Stomach (tissue), 8 donors: ENCODE measurements at regions not wholly inside any gene's neighbourhood (a gene's known extent, or its start where the extent isn't known, plus 50 kb on each side); places are given as distances from the start of the nearest gene placed in this dataset.
A peak's percentile ranks its signal among the peaks of the same experiment; 100 is the strongest.

Experiments used
- DNase-seq, 2 donors: peaks; one replicate each; pipeline versions ENCODE4 v3.0.0 to v3.0.0-alpha.2; 2013 to 2019
- H3K27ac ChIP-seq, 5 donors: fragments of 200-600 bp in 4 of 5; sonication (generic) in 4 of 5; one replicate each; pipeline ENCODE4 v1.5.1; 2013 to 2019; ENCODE audit warnings: mild to moderate bottlenecking in 1 of 5, moderate library complexity in 1 of 5
- H3K27me3 ChIP-seq, 3 donors: fragments of 200-600 bp; sonication (generic); one replicate each; pipeline ENCODE4 v1.5.1; 2017 to 2019; ENCODE audit warnings: mixed run types in 1 of 3
- H3K36me3 ChIP-seq, 4 donors: fragments of 200-600 bp; sonication (generic); 1 replicate in 3 of 4; 2 replicates in 1 of 4; pipeline ENCODE4 v1.5.1; 2016 to 2019
- H3K4me1 ChIP-seq, 4 donors: fragments of 200-600 bp; sonication (generic); one replicate each; pipeline ENCODE4 v1.5.1; 2016 to 2019
- H3K4me3 ChIP-seq, 4 donors: fragments of 200-600 bp; sonication (generic) in 3 of 4; one replicate each; pipeline ENCODE4 v1.5.1; 2016 to 2019; ENCODE audit warnings: mild to moderate bottlenecking in 1 of 4
- H3K9me3 ChIP-seq, 4 donors: fragments of 200-600 bp; sonication (generic); one replicate each; pipeline ENCODE4 v1.5.1; 2016 to 2019
- CTCF ChIP-seq, 7 experiments: fragments of 450-650 bp in 4 of 7; fragments of 200-600 bp in 3 of 7; sonication (generic) in 3 of 7; IDR thresholded peaks; one replicate each; pipeline ENCODE4 v1.5.1; 2016 to 2019; ENCODE audit warnings: antibody characterized with exemption in 7 of 7, control low read depth in 2 of 7, mild to moderate bottlenecking in 1 of 7
- EP300 ChIP-seq: sonication (generic); formaldehyde crosslinking; IDR thresholded peaks from one replicate; pipeline ENCODE4 v1.6.1; 2017; ENCODE audit warnings: antibody characterized with exemption
- POLR2A ChIP-seq, 4 donors: fragments of 450-650 bp; IDR thresholded peaks; one replicate each; pipeline ENCODE4 v1.6.1; 2016; ENCODE audit warnings: antibody characterized with exemption in 4 of 4, control low read depth in 2 of 4, mild to moderate bottlenecking in 1 of 4, moderate library complexity in 1 of 4
- POLR2AphosphoS5 ChIP-seq, 3 donors: sonication (generic); formaldehyde crosslinking; IDR thresholded peaks; one replicate each; pipeline ENCODE4 v1.6.1; 2016; ENCODE audit warnings: antibody characterized with exemption in 3 of 3
- WGBS, 5 donors: extraction: QIAGEN DNeasy Blood & Tissue Kit in 3 of 5; methylation state at CpG; one replicate each; pipeline versions ENCODE4 v1.1.5 to v1.1.7; 2013 to 2018; 5-methylcytosine and 5-hydroxymethylcytosine counted together
- intact Hi-C: fragments of 100-400 bp; cut with DNase I; formaldehyde crosslinking; loops from one replicate; pipeline ENCODE4 v1.15.1; 2023; ENCODE audit warnings: low total_unique reads
- donor health status: healthy with polysubstance abuse.
- donor health status: Bipolar disorder and iron deficiency.
- donor health status: healthy.

- TF ChIP-seq POLR2A (IDR thresholded peaks at IDR 0.05) (no peak), EP300 (no peak), CTCF (IDR thresholded peaks at IDR 0.05) (no peak), POLR2AphosphoS5 (IDR thresholded peaks at IDR 0.05) (no peak)
- Histone ChIP-seq H3K36me3 (no peaks in the 10 kb centered on the region), H3K9me3 (no peaks in the 10 kb centered on the region), H3K4me3 (no peak overlapping the region), H3K4me1 (no peaks in the 10 kb centered on the region), H3K27me3 (no peaks in the 10 kb centered on the region), H3K27ac (no peak overlapping the region)
- intact Hi-C loops, result no loop called here
- WGBS, 5 donors, result 72 to 94% (median 88%) methylated on average over 3 of the region's 3 CpGs
- DNase-seq, result peak in 1 of 2 donors; percentile 59
These were observed 1083.2 kb downstream of the FLRT2 start for GRCh38 chr14:86613126-86613525.

GRCh38 chr14:86604561-86604960 is 1074.6 kb downstream of the FLRT2 start:
- intact Hi-C loops, result no loop called here
- Histone ChIP-seq H3K27ac (no peak overlapping the region), H3K4me3 (no peak overlapping the region), H3K9me3 (no peaks in the 10 kb centered on the region), H3K36me3 (no peaks in the 10 kb centered on the region), H3K4me1 (no peaks in the 10 kb centered on the region), H3K27me3 (no peaks in the 10 kb centered on the region)
- 85 to 91% (median 86%) methylated on average over 2 of the region's 2 CpGs for WGBS, 5 donors
- TF ChIP-seq CTCF (IDR thresholded peaks at IDR 0.05), result no peak
- no peak for TF ChIP-seq POLR2AphosphoS5 (IDR thresholded peaks at IDR 0.05)
- no peak for TF ChIP-seq EP300
- no peak for TF ChIP-seq POLR2A (IDR thresholded peaks at IDR 0.05)
- DNase-seq, result no peak

GRCh38 chr14:86602263-86602662 is 1072.3 kb downstream of the FLRT2 start:
- WGBS, 5 donors, result 81 to 90% (median 88%) methylated on average over 3 of the region's 3 CpGs
- Histone ChIP-seq H3K9me3 (no peaks in the 10 kb centered on the region), H3K4me1 (no peaks in the 10 kb centered on the region), H3K36me3 (no peaks in the 10 kb centered on the region), H3K27ac (no peak overlapping the region), H3K4me3 (no peak overlapping the region), H3K27me3 (no peaks in the 10 kb centered on the region)
- intact Hi-C loops, result no loop called here
- no peak for DNase-seq
- TF ChIP-seq POLR2AphosphoS5 (IDR thresholded peaks at IDR 0.05) (no peak), EP300 (no peak), POLR2A (IDR thresholded peaks at IDR 0.05) (no peak), CTCF (IDR thresholded peaks at IDR 0.05) (no peak)

- Histone ChIP-seq H3K4me3 (no peak overlapping the region), H3K4me1 (no peaks in the 10 kb centered on the region), H3K36me3 (no peaks in the 10 kb centered on the region), H3K27ac (no peak overlapping the region), H3K27me3 (no peaks in the 10 kb centered on the region), H3K9me3 (no peaks in the 10 kb centered on the region)
- no peak for DNase-seq
- TF ChIP-seq POLR2A (IDR thresholded peaks at IDR 0.05), result no peak
- no peak for TF ChIP-seq CTCF (IDR thresholded peaks at IDR 0.05)
- no peak for TF ChIP-seq POLR2AphosphoS5 (IDR thresholded peaks at IDR 0.05)
- TF ChIP-seq EP300, result no peak
- 84 to 95% (median 93%) methylated on average over 2 of the region's 2 CpGs for WGBS, 5 donors
- intact Hi-C loops, result no loop called here
These were observed 1071.9 kb downstream of the FLRT2 start for GRCh38 chr14:86601813-86602212.
